SK-N-SH (cell line): ENCODE measurements at regions not wholly inside any gene's neighbourhood (a gene's known extent, or its start where the extent isn't known, plus 50 kb on each side); places are given as distances from the start of the nearest gene placed in this dataset.

Experiments
- RAD21 ChIP-seq: IDR thresholded peaks from 2 replicates; pipeline ENCODE4 v1.6.1; 2012; ENCODE audit warnings: mild to moderate bottlenecking, low read length
- SIN3A ChIP-seq: IDR thresholded peaks from 2 replicates; pipeline ENCODE4 v1.6.1; 2012; ENCODE audit warnings: low read depth, mild to moderate bottlenecking, low read length, moderate library complexity, borderline replicate concordance
- TF ChIP-seq, protein P1 (sequence below): IDR thresholded peaks from 2 replicates; pipeline ENCODE4 v1.4.0; 2012; ENCODE audit warnings: low read depth, borderline replicate concordance

DNA sequence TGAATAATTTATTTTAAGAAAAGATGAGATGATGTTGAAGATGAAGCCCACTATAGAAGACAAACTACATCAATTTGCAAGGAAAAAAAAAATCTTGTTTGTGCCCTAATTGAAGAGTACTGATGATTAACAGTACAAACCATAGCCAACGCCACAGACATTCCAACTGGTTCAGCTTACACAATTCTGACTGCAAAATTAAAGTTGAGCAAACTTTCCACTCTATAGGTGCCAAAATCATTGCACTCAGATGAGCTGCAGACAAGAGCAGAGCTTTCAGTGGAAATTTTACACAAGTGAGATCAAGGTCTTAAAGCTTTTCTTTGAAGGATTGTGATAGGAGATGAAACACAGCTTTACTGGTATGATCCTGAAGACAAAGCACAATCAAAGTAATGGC is 85.3 kb downstream of the OGFRL1 start:
- TF ChIP-seq SIN3A (no peak), RAD21 (no peak)
- TF ChIP-seq, protein P1, sequence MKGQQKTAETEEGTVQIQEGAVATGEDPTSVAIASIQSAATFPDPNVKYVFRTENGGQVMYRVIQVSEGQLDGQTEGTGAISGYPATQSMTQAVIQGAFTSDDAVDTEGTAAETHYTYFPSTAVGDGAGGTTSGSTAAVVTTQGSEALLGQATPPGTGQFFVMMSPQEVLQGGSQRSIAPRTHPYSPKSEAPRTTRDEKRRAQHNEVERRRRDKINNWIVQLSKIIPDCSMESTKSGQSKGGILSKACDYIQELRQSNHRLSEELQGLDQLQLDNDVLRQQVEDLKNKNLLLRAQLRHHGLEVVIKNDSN = no peak
